K562 (cell line): ENCODE measurements at regions not wholly inside any gene's neighbourhood (a gene's known extent, or its start where the extent isn't known, plus 50 kb on each side); places are given as distances from the start of the nearest gene placed in this dataset.

Experiments
- ATAC-seq: fragments of 200-7000 bp; cut with Tn5 transposase; 3 replicates; pipeline ENCODE4 v1.9.1; 2020; ENCODE audit warnings: moderate library complexity
- BruUV-seq: library from RNA; stranded (reverse); fragments of 400-500 nt; replicated peaks from 2 replicates; lab custom pipeline; 2021; lab: Mats Ljungman, UMichigan
- CTCF ChIA-PET: fragments of 300-600 bp; formaldehyde crosslinking; extraction: SDS; loops from one replicate; lab custom pipeline; 2021; ENCODE audit warnings: low intra/inter-chr PET ratio; lab: Yijun Ruan, JAX
- POLR2A ChIA-PET: fragments of 300-600, 350-650 bp; sonication (Branson Sonifier 250); formaldehyde crosslinking; extraction: SDS; loops from one replicate; lab custom pipeline; 2021; ENCODE audit warnings: antibody characterized with exemption, inconsistent platforms; lab: Yijun Ruan, JAX
- DNase-seq, 4 experiments: peaks; one replicate each; pipeline versions ENCODE4 v3.0.0 to v3.0.0-alpha.2; 2011 to 2018; ENCODE audit warnings: low spot score in 3 of 4, mixed read lengths in 3 of 4; ENCODE audit errors: extremely low read depth in 1 of 4
- FAIRE-seq: peaks from 2 replicates; lab custom pipeline; 2011; peaks lifted over from hg19 to GRCh38; lab: Jason Lieb, UNC
- H2AFZ ChIP-seq: 2 replicates; pipeline ENCODE4 v1.6.0; 2011; ENCODE audit warnings: low read depth, low read length, control low read depth, inconsistent platforms
- H3K27ac ChIP-seq: fragments of 200-600 bp; 3 replicates; pipeline ENCODE4 v1.8.0; 2011; ENCODE audit warnings: low read depth, mild to moderate bottlenecking, control low read depth, inconsistent platforms, low read length, moderate library complexity, mixed read lengths; ENCODE audit errors: extremely low read depth
- H3K27me3 ChIP-seq, 2 experiments: fragments of 300-600 bp in 1 of 2; 2 replicates in 1 of 2; 3 replicates in 1 of 2; pipeline versions ENCODE4 v1.6.0 to v1.8.0; 2011; ENCODE audit warnings: inconsistent platforms in 2 of 2, low read length in 2 of 2, mild to moderate bottlenecking in 1 of 2, mixed read lengths in 1 of 2, moderate library complexity in 1 of 2; ENCODE audit not compliant: control insufficient read depth in 2 of 2, insufficient read depth in 2 of 2
- H3K36me3 ChIP-seq: fragments of 300-600 bp; 3 replicates; pipeline ENCODE4 v1.8.0; 2011; ENCODE audit warnings: mild to moderate bottlenecking, low read length, inconsistent platforms; ENCODE audit not compliant: control insufficient read depth, insufficient read depth
- H3K4me1 ChIP-seq, 2 experiments: fragments of 200-600 bp in 1 of 2; replicated peaks in 1 of 2; 2 replicates in 1 of 2; 3 replicates in 1 of 2; pipeline versions ENCODE4 v1.5.1 to v1.8.0; 2011; ENCODE audit warnings: inconsistent platforms in 2 of 2, low read length in 2 of 2, mild to moderate bottlenecking in 1 of 2, mixed read lengths in 1 of 2, moderate library complexity in 1 of 2; ENCODE audit not compliant: control insufficient read depth in 2 of 2, insufficient read depth in 2 of 2
- H3K4me2 ChIP-seq: 2 replicates; pipeline ENCODE4 v1.6.1; 2011; ENCODE audit warnings: low read length, control low read depth, inconsistent platforms, mixed read lengths; ENCODE audit not compliant: insufficient read depth
- H3K4me3 ChIP-seq: fragments of 200-600 bp; sonication (generic), shearing (Covaris generic); 2 replicates; pipeline ENCODE4 v1.5.1; 2016; ENCODE audit warnings: control low read depth, inconsistent platforms
- H3K79me2 ChIP-seq: fragments of 200-600 bp; 3 replicates; pipeline ENCODE4 v1.8.0; 2011; ENCODE audit warnings: low read length, inconsistent platforms; ENCODE audit not compliant: control insufficient read depth, insufficient read depth
- H3K9ac ChIP-seq, 2 experiments: 2 replicates each; pipeline versions ENCODE4 v1.6.0 to v1.6.1; 2011; ENCODE audit warnings: low read depth in 2 of 2, low read length in 2 of 2, control low read depth in 1 of 2, inconsistent platforms in 1 of 2, mild to moderate bottlenecking in 1 of 2, mixed read lengths in 1 of 2; ENCODE audit not compliant: insufficient read depth in 1 of 2
- H3K9me1 ChIP-seq: one replicate; pipeline ENCODE4 v1.6.0; 2011; ENCODE audit warnings: inconsistent platforms, mild to moderate bottlenecking, low read length, moderate library complexity; ENCODE audit not compliant: control insufficient read depth, insufficient read depth
- H3K9me3 ChIP-seq: replicated peaks from 2 replicates; pipeline ENCODE4 v1.5.1; 2011; ENCODE audit warnings: low read depth, low read length, inconsistent platforms; ENCODE audit not compliant: control insufficient read depth, insufficient read depth
- H4K20me1 ChIP-seq: replicated peaks from 2 replicates; pipeline ENCODE4 v1.6.1; 2011; ENCODE audit warnings: low read length, inconsistent platforms, mixed read lengths; ENCODE audit not compliant: control insufficient read depth, insufficient read depth
- ARID2 ChIP-seq: fragments of 450-650 bp; IDR thresholded peaks from 2 replicates; pipeline ENCODE4 v1.6.1; 2017; ENCODE audit warnings: antibody characterized with exemption, mild to moderate bottlenecking
- CSDE1 ChIP-seq, 2 experiments: fragments of 450-650 bp; IDR thresholded peaks; 2 replicates each; pipeline ENCODE4 v1.6.1; 2016; ENCODE audit warnings: mild to moderate bottlenecking in 1 of 2
- DPF2 ChIP-seq: fragments of 450-650 bp; IDR thresholded peaks from 2 replicates; pipeline ENCODE4 v1.6.1; 2016
- EP400 ChIP-seq: fragments of 450-650 bp; IDR thresholded peaks from 2 replicates; pipeline ENCODE4 v1.6.1; 2017; ENCODE audit warnings: antibody characterized with exemption, mild to moderate bottlenecking, moderate library complexity
- HMBOX1 ChIP-seq: sonication (generic); IDR thresholded peaks from 2 replicates; pipeline ENCODE4 v1.6.1; 2016
- LEF1 ChIP-seq: fragments of 450-650 bp; IDR thresholded peaks from 2 replicates; pipeline ENCODE4 v1.6.1; 2016; ENCODE audit warnings: mild to moderate bottlenecking
- MECOM ChIP-seq: fragments of 250-450 bp; sonication (Bioruptor Pico); IDR thresholded peaks from 2 replicates; pipeline ENCODE4 v1.8.0; 2022; ENCODE audit warnings: inconsistent platforms
- NCOA2 ChIP-seq, 2 experiments: fragments of 450-650 bp; IDR thresholded peaks; 2 replicates each; pipeline ENCODE4 v1.6.1; 2018; ENCODE audit warnings: mild to moderate bottlenecking in 2 of 2, moderate library complexity in 1 of 2; ENCODE audit not compliant: partially characterized antibody in 2 of 2
- NR2C2 ChIP-seq, 2 experiments: fragments of 200-800 bp in 1 of 2; sonication (Bioruptor generic) in 1 of 2; sonication (generic) in 1 of 2; formaldehyde crosslinking in 1 of 2; IDR thresholded peaks; 2 replicates each; pipeline versions ENCODE4 v1.6.1 to v1.8.0; 2016 to 2022; ENCODE audit warnings: mild to moderate bottlenecking in 1 of 2, missing compliant biosample characterization in 1 of 2, missing genetic modification characterization in 1 of 2, missing genetic modification reagents in 1 of 2
- RB1 ChIP-seq: fragments of 450-650 bp; IDR thresholded peaks from 2 replicates; pipeline ENCODE4 v1.6.1; 2017; ENCODE audit warnings: low read depth, mild to moderate bottlenecking
- RBM25 ChIP-seq: fragments of 200-400 bp; formaldehyde crosslinking; IDR thresholded peaks from 2 replicates; pipeline ENCODE4 v1.6.1; 2018; ENCODE audit warnings: low read length, low read depth, moderate library complexity; ENCODE audit not compliant: severe bottlenecking
- SMAD2 ChIP-seq: fragments of 150-350 bp; IDR thresholded peaks from 2 replicates; pipeline ENCODE4 v1.6.1; 2014; ENCODE audit warnings: low read depth, mild to moderate bottlenecking, low read length
- SPI1 ChIP-seq: IDR thresholded peaks from 2 replicates; pipeline ENCODE4 v1.6.1; 2011; ENCODE audit warnings: low read depth, low read length, control low read depth, borderline replicate concordance
- WHSC1 ChIP-seq: IDR thresholded peaks from one replicate; pipeline ENCODE4 v1.6.1; 2012; ENCODE audit warnings: low read length, control low read depth, inconsistent platforms
- ZNF133 ChIP-seq: fragments of 250-450 bp; sonication (Bioruptor Pico); IDR thresholded peaks from 2 replicates; pipeline ENCODE4 v1.4.0; 2020; ENCODE audit warnings: mild to moderate bottlenecking
- ZNF134 ChIP-seq: fragments of 250-450 bp; sonication (Bioruptor Pico); conservative IDR thresholded peaks from 2 replicates; pipeline ENCODE4 v1.4.0; 2020
- ZNF561 ChIP-seq: fragments of 450-650 bp; formaldehyde crosslinking; conservative IDR thresholded peaks from 2 replicates; pipeline ENCODE4 v1.4.0; 2020; ENCODE audit warnings: mild to moderate bottlenecking, moderate library complexity
- WGBS: fragments of 100-300 bp; shearing (Covaris generic); methylation state at CpG from one replicate; pipeline ENCODE4 v1.1.6; 2016; ENCODE audit warnings: low coverage, mixed read lengths; ENCODE audit not compliant: insufficient coverage; ENCODE audit errors: missing lambda C conversion rate; 5-methylcytosine and 5-hydroxymethylcytosine counted together
- in situ Hi-C: fragments of 300-500 bp; cut with MboI; formaldehyde crosslinking; loops from 4 replicates; pipeline ENCODE4 v1.15.0; 2018; ENCODE audit warnings: inconsistent platforms, mixed read lengths
- intact Hi-C: fragments of 100-400 bp; cut with micrococcal nuclease; formaldehyde crosslinking; loops from 2 replicates; pipeline ENCODE4 v1.14.2; 2022

GRCh38 chr12:5260086-5260485, 171.8 kb upstream of the NTF3 start:
- ChIA-PET POLR2A (interaction anchor here (1.1 kb wide), 1 partner anchor 9 kb away, joined by 3 read pairs; no protein-coding TSS in a partner anchor), CTCF (no interaction called here)
- Histone ChIP-seq H3K4me3 (no peak overlapping the region), H2AFZ (no peak overlapping the region), H3K4me2 (no peak overlapping the region), H3K79me2 (no peaks in the 10 kb centered on the region), H3K27me3 (peaks cover 0 to 5% of the 10 kb centered on the region in 2 experiments; a peak in 3 of 5 replicates), H3K9me1 (no peaks in the 10 kb centered on the region), H3K9me3 (no peaks in the 10 kb centered on the region), H4K20me1 (no peaks in the 10 kb centered on the region), H3K36me3 (no peaks in the 10 kb centered on the region), H3K4me1 (no peaks in the 10 kb centered on the region), H3K9ac (no peak overlapping the region), H3K27ac (no peak overlapping the region)
- no peak for TF ChIP-seq SPI1
- TF ChIP-seq SMAD2: no peak
- no peak for TF ChIP-seq EP400
- no peak for TF ChIP-seq NR2C2 (CRISPR knock-in tag; IDR thresholded peaks at IDR 0.05)
- TF ChIP-seq NR2C2 (tag; IDR thresholded peaks at IDR 0.05): no peak
- no peak for TF ChIP-seq RB1
- no peak for TF ChIP-seq ZNF561
- no peak for TF ChIP-seq RBM25
- no peak for TF ChIP-seq CSDE1 (IDR thresholded peaks at IDR 0.05)
- no peak for TF ChIP-seq ZNF133 (CRISPR knock-in tag)
- no peak for TF ChIP-seq ZNF134 (CRISPR knock-in tag)
- no peak for TF ChIP-seq NCOA2 (IDR thresholded peaks at IDR 0.05; ENCODE audit: partially characterized antibody in 2 of 2)
- no peak for TF ChIP-seq ARID2
- no peak for TF ChIP-seq HMBOX1
- no peak for TF ChIP-seq LEF1
- no peak for TF ChIP-seq MECOM (CRISPR knock-in tag)
- no peak for TF ChIP-seq WHSC1
- TF ChIP-seq DPF2: no peak
- no peak for ATAC-seq
- BruUV-seq: no TSS peak
- DNase-seq: no peak
- intact Hi-C loops (no loop called here), in situ Hi-C loops (no loop called here)
- 0% methylated on average over 1 of the region's 3 CpGs for WGBS
- no peak for FAIRE-seq
